KBM-7 (cell line): ENCODE measurements at regions not wholly inside any gene's neighbourhood (a gene's known extent, or its start where the extent isn't known, plus 50 kb on each side); places are given as distances from the start of the nearest gene placed in this dataset.

Source experiments
- DNase-seq: peaks from one replicate; pipeline ENCODE4 v3.0.0-alpha.2; 2015
- in situ Hi-C: fragments of 300-500 bp; cut with MboI; formaldehyde crosslinking; loops from 2 replicates; pipeline ENCODE4 v1.14.3; 2020; ENCODE audit warnings: low sequenced_read_pairs, low pct_unique_long_range_greater_than_20kb, mixed read lengths

- in situ Hi-C loops = no loop called here
Measured at GRCh38 chr2:117407746-117408145, 406.7 kb upstream of the DDX18 start.

GRCh38 chr2:117409443-117409842, 405.0 kb upstream of the DDX18 start:
- in situ Hi-C loops = no loop called here

More at GRCh38 chr2:117407746-117408145, 406.7 kb upstream of the DDX18 start:
- no peak for DNase-seq

GRCh38 chr2:117411983-117412382, 402.5 kb upstream of the DDX18 start:
- DNase-seq = no peak
- in situ Hi-C loops = no loop called here

More at GRCh38 chr2:117409443-117409842, 405.0 kb upstream of the DDX18 start:
- DNase-seq = no peak

- no peak for DNase-seq
- in situ Hi-C loops = no loop called here
Measured at GRCh38 chr2:117432746-117433145, 381.7 kb upstream of the DDX18 start.

- in situ Hi-C loops = no loop called here
- DNase-seq = no peak
Measured at GRCh38 chr2:117436697-117437096, 377.8 kb upstream of the DDX18 start.

GRCh38 chr2:117470311-117471095, 344.0 kb upstream of the DDX18 start:
- in situ Hi-C loops = no loop called here
- peak; percentile 61 for DNase-seq

GRCh38 chr2:117481608-117482007, 332.9 kb upstream of the DDX18 start:
- in situ Hi-C loops = no loop called here
- no peak for DNase-seq

GRCh38 chr2:117485588-117485987, 328.9 kb upstream of the DDX18 start:
- in situ Hi-C loops = no loop called here

GRCh38 chr2:117486081-117486480, 328.4 kb upstream of the DDX18 start:
- in situ Hi-C loops = no loop called here

More at GRCh38 chr2:117485588-117485987, 328.9 kb upstream of the DDX18 start:
- DNase-seq = no peak

GRCh38 chr2:117492209-117492851, 322.2 kb upstream of the DDX18 start:
- no peak for DNase-seq
- in situ Hi-C loops = no loop called here

More at GRCh38 chr2:117486081-117486480, 328.4 kb upstream of the DDX18 start:
- DNase-seq = no peak

- DNase-seq = no peak
- in situ Hi-C loops = no loop called here
Measured at GRCh38 chr2:117500721-117501120, 313.8 kb upstream of the DDX18 start.

- no peak for DNase-seq
Measured at GRCh38 chr2:117502121-117502520, 312.4 kb upstream of the DDX18 start.

GRCh38 chr2:117512307-117512706, 302.2 kb upstream of the DDX18 start:
- in situ Hi-C loops = no loop called here
- no peak for DNase-seq

More at GRCh38 chr2:117502121-117502520, 312.4 kb upstream of the DDX18 start:
- in situ Hi-C loops = no loop called here

- DNase-seq = no peak
- in situ Hi-C loops = no loop called here
Measured at GRCh38 chr2:117514371-117514770, 300.1 kb upstream of the DDX18 start.

- in situ Hi-C loops = no loop called here
- no peak for DNase-seq
Measured at GRCh38 chr2:117519238-117519637, 295.3 kb upstream of the DDX18 start.

GRCh38 chr2:117519721-117520120, 294.8 kb upstream of the DDX18 start:
- DNase-seq = no peak
- in situ Hi-C loops = no loop called here

- peak; percentile 15 for DNase-seq
- in situ Hi-C loops = no loop called here
Measured at GRCh38 chr2:117523267-117523666, 291.2 kb upstream of the DDX18 start.

GRCh38 chr2:117523711-117524238, 290.7 kb upstream of the DDX18 start:
- DNase-seq = no peak
- in situ Hi-C loops = no loop called here

GRCh38 chr2:117536139-117536538, 278.4 kb upstream of the DDX18 start:
- DNase-seq = no peak
- in situ Hi-C loops = no loop called here

GRCh38 chr2:117537032-117537431, 277.5 kb upstream of the DDX18 start:
- in situ Hi-C loops = no loop called here
- DNase-seq = no peak
